ENCODE measurements at regions not wholly inside any gene's neighbourhood (a gene's known extent, or its start where the extent isn't known, plus 50 kb on each side); places are given as distances from the start of the nearest gene placed in this dataset.

DNA sequence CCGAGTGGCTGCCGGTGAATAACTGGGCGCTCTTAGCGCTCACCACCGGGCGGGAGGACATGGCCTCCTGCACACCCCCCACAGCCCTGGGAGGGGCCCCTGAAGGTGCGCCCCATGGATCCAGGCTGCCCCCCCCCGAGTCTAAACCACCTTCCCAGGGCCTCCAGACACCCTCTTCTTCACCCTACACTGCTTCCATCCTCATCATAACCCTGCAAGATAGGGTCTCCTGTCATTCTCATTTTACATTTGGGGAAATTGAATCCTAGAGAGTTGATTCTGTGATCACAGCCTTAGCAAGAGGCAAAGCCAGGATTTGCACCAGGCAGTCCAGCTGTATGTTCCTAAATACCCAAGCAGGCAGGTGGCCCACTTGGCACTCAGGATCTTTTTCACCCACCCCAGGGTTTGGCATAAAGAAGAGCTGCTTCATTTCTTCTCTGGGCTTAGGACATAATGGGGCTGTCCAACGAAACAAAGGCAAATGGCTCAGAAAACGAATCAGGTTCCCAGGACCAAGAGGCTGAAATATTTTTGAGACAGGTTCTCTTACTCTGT lies 110.8 kb downstream of the PTPRS start:
- Histone ChIP-seq H4K20me1 (ENCODE audit: insufficient read depth) (no peaks in the 10 kb centered on the region), H3K9ac (ENCODE audit: low read length) (no peak overlapping the region), H3K36me3 (ENCODE audit: insufficient read depth, low read length) (peaks cover 15% of the 10 kb centered on the region), H3K27ac (ENCODE audit: low read length) (no peak overlapping the region), H2AFZ (ENCODE audit: low read depth, low read length) (no peak overlapping the region), H3K4me3 (ENCODE audit: low read length) (no peak overlapping the region), H3K79me2 (replicated peaks; ENCODE audit: insufficient read depth, low read length) (no peaks in the 10 kb centered on the region), H3K27me3 (ENCODE audit: insufficient read depth, low read depth, low read length) (no peaks in the 10 kb centered on the region), H3K9me2 (ENCODE audit: insufficient read depth, low read length) (no peaks in the 10 kb centered on the region), H3K4me2 (ENCODE audit: low read length) (no peak overlapping the region), H3K9me3 (ENCODE audit: low read length) (no peaks in the 10 kb centered on the region), H3F3A (ENCODE audit: insufficient read depth, low read length, poor library complexity, severe bottlenecking) (no peaks in the 10 kb centered on the region)
- TF ChIP-seq SMC3 (conservative IDR thresholded peaks at IDR 0.05; ENCODE audit: poor library complexity) (no peak), MXI1 (conservative IDR thresholded peaks at IDR 0.05; ENCODE audit: poor library complexity, severe bottlenecking) (no peak), EP300 (conservative IDR thresholded peaks at IDR 0.05; ENCODE audit: poor library complexity, severe bottlenecking) (no peak), TAF1 (IDR thresholded peaks at IDR 0.05; ENCODE audit: low read depth) (no peak), POLR2AphosphoS5 (IDR thresholded peaks at IDR 0.05) (no peak), RAD21 (conservative IDR thresholded peaks at IDR 0.05) (no peak), EZH2 (IDR thresholded peaks at IDR 0.05; ENCODE audit: borderline replicate concordance, insufficient read depth, low read length, poor library complexity, severe bottlenecking) (no peak)
- TF ChIP-seq, protein P1, sequence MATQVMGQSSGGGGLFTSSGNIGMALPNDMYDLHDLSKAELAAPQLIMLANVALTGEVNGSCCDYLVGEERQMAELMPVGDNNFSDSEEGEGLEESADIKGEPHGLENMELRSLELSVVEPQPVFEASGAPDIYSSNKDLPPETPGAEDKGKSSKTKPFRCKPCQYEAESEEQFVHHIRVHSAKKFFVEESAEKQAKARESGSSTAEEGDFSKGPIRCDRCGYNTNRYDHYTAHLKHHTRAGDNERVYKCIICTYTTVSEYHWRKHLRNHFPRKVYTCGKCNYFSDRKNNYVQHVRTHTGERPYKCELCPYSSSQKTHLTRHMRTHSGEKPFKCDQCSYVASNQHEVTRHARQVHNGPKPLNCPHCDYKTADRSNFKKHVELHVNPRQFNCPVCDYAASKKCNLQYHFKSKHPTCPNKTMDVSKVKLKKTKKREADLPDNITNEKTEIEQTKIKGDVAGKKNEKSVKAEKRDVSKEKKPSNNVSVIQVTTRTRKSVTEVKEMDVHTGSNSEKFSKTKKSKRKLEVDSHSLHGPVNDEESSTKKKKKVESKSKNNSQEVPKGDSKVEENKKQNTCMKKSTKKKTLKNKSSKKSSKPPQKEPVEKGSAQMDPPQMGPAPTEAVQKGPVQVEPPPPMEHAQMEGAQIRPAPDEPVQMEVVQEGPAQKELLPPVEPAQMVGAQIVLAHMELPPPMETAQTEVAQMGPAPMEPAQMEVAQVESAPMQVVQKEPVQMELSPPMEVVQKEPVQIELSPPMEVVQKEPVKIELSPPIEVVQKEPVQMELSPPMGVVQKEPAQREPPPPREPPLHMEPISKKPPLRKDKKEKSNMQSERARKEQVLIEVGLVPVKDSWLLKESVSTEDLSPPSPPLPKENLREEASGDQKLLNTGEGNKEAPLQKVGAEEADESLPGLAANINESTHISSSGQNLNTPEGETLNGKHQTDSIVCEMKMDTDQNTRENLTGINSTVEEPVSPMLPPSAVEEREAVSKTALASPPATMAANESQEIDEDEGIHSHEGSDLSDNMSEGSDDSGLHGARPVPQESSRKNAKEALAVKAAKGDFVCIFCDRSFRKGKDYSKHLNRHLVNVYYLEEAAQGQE (IDR thresholded peaks at IDR 0.05; ENCODE audit: borderline replicate concordance), result no peak
- TF ChIP-seq, protein P2, sequence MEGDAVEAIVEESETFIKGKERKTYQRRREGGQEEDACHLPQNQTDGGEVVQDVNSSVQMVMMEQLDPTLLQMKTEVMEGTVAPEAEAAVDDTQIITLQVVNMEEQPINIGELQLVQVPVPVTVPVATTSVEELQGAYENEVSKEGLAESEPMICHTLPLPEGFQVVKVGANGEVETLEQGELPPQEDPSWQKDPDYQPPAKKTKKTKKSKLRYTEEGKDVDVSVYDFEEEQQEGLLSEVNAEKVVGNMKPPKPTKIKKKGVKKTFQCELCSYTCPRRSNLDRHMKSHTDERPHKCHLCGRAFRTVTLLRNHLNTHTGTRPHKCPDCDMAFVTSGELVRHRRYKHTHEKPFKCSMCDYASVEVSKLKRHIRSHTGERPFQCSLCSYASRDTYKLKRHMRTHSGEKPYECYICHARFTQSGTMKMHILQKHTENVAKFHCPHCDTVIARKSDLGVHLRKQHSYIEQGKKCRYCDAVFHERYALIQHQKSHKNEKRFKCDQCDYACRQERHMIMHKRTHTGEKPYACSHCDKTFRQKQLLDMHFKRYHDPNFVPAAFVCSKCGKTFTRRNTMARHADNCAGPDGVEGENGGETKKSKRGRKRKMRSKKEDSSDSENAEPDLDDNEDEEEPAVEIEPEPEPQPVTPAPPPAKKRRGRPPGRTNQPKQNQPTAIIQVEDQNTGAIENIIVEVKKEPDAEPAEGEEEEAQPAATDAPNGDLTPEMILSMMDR (IDR thresholded peaks at IDR 0.05; ENCODE audit: poor library complexity, severe bottlenecking), result no peak

DNA sequence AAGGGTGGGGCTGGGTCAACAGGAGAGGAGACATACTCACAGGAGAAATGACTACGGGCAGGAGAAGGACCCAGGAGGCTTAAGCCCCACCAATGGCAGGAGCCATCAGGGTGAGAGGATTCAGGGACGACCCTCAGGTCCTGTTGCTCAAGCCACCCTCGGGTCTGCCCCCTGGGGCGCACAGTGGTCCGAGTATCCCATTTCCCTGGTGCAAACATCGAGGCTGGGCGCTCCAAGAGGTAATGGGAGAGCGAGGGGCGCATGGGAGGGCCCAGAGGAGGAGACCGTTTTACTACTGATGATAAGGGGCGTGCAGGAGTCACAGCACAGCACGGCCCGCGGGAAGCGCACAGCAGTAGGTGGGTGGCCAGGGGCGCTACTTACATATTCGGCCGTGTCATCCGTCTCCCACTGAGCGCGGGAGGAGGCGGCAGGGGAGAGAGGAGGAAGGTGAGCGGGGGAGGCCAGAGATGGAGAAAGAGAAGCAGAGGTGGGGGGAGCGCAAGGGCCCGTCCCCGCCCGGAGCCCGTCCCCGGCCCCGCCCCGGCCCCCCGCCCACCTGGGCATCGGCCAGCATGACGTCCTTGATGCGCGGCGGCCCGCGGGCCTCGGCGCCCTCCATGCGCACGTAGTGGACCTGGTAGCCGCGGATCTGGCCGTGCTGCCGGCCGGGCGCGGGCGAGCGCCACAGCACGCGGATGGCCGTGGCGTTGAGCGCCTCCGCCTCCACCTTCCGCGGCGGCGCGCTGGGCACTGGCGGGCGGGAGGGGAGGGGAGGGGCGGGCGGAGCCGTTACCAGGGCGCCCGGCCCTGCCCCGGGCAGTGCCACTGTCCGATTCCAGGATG lies 111.5 kb downstream of the PTPRS start:
- no peak overlapping the region for H3K27ac ChIP-seq (ENCODE audit: low read length)
- no peak overlapping the region for H3K4me3 ChIP-seq (ENCODE audit: low read length)
- peaks cover 15% of the 10 kb centered on the region for H3K36me3 ChIP-seq (ENCODE audit: insufficient read depth, low read length)
- no peaks in the 10 kb centered on the region for H3K79me2 ChIP-seq (replicated peaks; ENCODE audit: insufficient read depth, low read length)
- no peaks in the 10 kb centered on the region for H3K9me2 ChIP-seq (ENCODE audit: insufficient read depth, low read length)
- H4K20me1 ChIP-seq (ENCODE audit: insufficient read depth), result no peaks in the 10 kb centered on the region
- H2AFZ ChIP-seq (ENCODE audit: low read depth, low read length), result no peak overlapping the region
- H3K27me3 ChIP-seq (ENCODE audit: insufficient read depth, low read depth, low read length), result no peaks in the 10 kb centered on the region
- H3K9me3 ChIP-seq (ENCODE audit: low read length), result no peaks in the 10 kb centered on the region
- H3K4me2 ChIP-seq (ENCODE audit: low read length), result no peak overlapping the region
- no peak overlapping the region for H3K9ac ChIP-seq (ENCODE audit: low read length)
- H3F3A ChIP-seq (ENCODE audit: insufficient read depth, low read length, poor library complexity, severe bottlenecking), result no peaks in the 10 kb centered on the region
- TF ChIP-seq, protein P1 (IDR thresholded peaks at IDR 0.05; ENCODE audit: borderline replicate concordance), result no peak
- no peak for TF ChIP-seq EZH2 (IDR thresholded peaks at IDR 0.05; ENCODE audit: borderline replicate concordance, insufficient read depth, low read length, poor library complexity, severe bottlenecking)
- no peak for TF ChIP-seq POLR2AphosphoS5 (IDR thresholded peaks at IDR 0.05)
